Ammon's horn (tissue), 1 donor: ENCODE measurements at regions not wholly inside any gene's neighbourhood (a gene's known extent, or its start where the extent isn't known, plus 50 kb on each side); places are given as distances from the start of the nearest gene placed in this dataset.

Experiments used
- DNase-seq: peaks from one replicate; pipeline ENCODE4 v3.0.0-alpha.2; 2016; ENCODE audit warnings: low spot score

DNA sequence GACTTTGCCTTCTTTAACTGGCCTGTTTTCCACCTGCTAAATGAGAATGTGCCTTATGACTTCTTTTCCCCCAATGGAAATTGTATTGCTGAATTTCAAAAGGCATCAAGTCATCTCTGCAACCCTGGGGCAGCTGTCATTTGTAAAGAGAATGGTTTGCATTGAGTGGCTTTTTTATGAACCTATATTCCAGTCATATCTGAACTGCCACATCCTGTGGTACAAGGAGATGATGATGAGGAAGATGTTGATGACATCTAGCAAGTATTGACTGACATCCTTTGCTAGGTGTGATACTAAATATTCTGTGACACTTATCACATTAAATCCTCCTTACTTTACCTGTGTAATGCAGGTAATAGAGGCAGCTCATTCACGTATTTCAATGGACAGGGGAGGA, 88.3 kb upstream of the KIAA1217 start:
- no peak for DNase-seq

- no peak for DNase-seq
These were observed 81.4 kb upstream of the KIAA1217 start for GRCh38 chr10:24127516-24127915.

DNA sequence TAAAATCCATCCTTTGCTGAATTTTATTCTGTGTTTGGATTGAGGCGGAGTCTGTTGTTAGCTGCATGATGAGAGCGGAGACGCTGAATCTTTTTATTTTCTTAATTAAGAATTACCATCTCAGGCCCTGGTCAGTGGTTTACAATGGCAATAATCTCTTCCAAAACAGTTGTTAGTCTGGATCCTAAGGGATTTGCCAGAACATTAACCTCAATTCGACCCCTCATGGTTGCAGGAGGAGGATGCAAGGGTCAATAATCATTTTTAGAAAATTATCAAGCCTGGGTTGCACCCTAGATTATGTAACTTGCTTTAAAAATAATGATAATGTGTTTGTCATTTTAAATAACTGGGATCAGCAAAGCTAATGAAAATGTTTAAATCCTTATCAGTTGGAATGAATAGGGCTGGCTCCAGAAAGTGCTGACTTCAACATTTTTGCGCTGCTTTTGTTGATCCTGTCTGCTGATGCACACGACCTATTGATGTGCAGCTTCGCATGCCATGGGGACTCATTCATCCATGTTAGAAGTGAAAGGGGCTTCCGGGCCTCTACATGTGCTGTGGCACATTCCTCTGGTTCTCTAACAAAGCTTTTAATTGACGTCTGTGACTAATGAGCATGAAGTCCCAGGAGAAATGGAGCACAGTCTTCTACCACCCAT, 80.7 kb upstream of the KIAA1217 start:
- no peak for DNase-seq

DNA sequence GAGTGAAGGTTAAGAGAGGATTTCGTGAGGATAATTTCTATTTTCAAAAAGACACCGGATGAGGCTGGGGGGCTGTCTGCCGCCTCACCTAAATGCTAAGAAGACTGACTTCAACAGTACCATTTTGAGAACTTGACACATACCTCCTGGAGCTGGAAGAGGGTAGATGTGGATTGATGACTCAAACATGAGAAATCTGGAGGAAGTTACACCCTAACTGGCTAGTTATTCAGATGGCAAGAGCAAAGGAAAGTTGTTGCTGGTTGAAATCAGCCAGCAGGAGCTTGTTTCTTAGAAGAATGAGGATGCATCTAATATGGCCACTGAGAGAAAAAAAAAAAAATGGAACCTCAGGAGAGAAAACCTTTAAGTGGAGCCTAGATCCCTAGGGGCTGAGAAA, 76.2 kb upstream of the KIAA1217 start:
- no peak for DNase-seq

DNA sequence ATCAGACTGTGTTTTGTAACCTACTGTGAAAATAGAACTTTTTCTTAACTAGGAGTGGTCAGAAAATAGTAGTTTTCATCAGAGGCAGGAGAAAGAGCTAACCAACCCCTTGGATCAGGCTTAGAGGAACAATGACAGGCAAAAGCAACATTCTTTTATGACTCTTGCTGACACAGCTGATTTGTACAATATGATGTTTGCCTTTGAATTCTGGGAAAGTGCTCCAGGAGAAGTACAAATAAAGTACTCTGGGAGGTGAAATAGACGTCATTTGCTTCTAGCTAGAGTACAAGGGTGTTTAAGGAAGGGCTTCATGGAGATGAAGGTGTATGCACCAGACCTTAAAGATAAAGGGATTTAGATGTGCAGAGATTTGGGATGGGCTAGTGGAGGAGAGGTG, 75.1 kb upstream of the KIAA1217 start:
- no peak for DNase-seq

DNA sequence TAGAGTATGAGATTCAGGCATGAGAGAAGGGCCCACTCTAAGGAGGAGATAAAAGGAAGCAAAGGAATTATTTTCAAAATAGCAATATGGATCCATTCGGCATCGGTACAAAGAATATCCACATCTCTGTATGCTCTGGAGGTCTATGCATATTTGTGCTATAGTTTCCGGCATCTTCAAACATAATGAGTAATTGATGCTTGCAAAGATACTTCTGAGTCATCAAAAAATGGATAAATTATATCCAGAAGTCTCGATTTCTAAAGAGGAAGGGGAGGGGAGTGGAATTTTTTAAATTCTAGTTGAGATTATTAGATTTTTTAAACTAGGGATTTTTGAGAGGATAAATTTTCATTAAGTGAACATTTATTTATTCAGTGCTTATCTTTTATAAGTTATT, 72.9 kb upstream of the KIAA1217 start:
- no peak for DNase-seq

- DNase-seq, result no peak
These were observed 61.6 kb upstream of the KIAA1217 start for GRCh38 chr10:24147321-24147720.

DNA sequence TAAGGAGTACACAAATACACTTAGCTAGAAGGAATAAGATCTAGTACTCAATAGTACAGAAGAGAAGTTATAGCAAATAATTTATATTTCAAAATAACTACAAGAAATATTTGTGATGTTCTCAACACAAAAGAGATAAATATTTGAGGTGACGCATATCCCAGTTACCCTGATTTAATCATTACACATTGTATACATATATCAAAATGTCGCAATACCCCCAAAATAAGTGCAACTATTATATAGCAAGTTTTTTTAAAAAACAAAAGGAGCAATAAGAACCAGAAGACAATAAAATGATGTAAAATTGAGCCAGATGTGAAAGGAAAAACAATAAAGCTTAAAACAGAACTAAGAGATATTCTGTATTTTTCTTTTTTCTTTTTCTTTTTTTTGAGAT, 59.3 kb upstream of the KIAA1217 start:
- no peak for DNase-seq

DNA sequence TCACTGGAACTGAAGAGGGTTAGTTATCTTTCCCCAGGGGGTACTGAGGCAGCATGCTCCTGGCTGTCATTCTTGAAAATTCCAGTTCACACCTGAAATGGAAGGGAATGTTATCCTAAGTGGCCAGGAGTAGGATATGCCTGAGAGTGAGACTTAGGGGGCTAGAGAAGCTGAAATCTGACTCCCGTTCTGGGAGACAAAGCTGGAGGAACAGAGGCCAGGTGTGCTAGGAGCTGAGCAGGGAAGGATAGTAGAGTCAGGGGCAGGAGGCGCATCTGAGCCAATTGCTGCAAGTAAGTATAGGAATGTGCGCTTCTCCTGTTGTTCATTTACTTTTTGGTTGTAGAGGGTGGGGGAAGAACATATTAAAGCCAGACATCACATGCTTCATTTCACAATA, 58.1 kb upstream of the KIAA1217 start:
- DNase-seq, result no peak

- no peak for DNase-seq
These were observed 56.7 kb upstream of the KIAA1217 start for GRCh38 chr10:24152270-24152669.

GRCh38 chr10:24153031-24153430, 55.9 kb upstream of the KIAA1217 start:
- no peak for DNase-seq

- no peak for DNase-seq
These were observed 55.4 kb upstream of the KIAA1217 start for GRCh38 chr10:24153537-24153936.

GRCh38 chr10:24156686-24157085, 52.3 kb upstream of the KIAA1217 start:
- DNase-seq, result no peak

- no peak for DNase-seq
These were observed 51.4 kb upstream of the KIAA1217 start for GRCh38 chr10:24157567-24157966.
